Suprapubic skin (tissue), 4 donors: ENCODE measurements at regions not wholly inside any gene's neighbourhood (a gene's known extent, or its start where the extent isn't known, plus 50 kb on each side); places are given as distances from the start of the nearest gene placed in this dataset.
"Not testable (repeated sequence)": the region's sequence is repeated elsewhere in the genome, so short reads cannot be mapped to it uniquely, and the experiment has no call there.

Experiments used
- CTCF ChIP-seq, 2 donors: fragments of 200-600 bp in 1 of 2; fragments of 450-650 bp in 1 of 2; sonication (generic) in 1 of 2; IDR thresholded peaks; one replicate each; pipeline ENCODE4 v1.5.1; 2016 to 2019; ENCODE audit warnings: antibody characterized with exemption in 2 of 2, mild to moderate bottlenecking in 1 of 2, moderate library complexity in 1 of 2
- POLR2A ChIP-seq, 2 donors: fragments of 450-650 bp; IDR thresholded peaks; one replicate each; pipeline ENCODE4 v1.6.1; 2017; ENCODE audit warnings: antibody characterized with exemption in 2 of 2, mild to moderate bottlenecking in 2 of 2, moderate library complexity in 2 of 2
- POLR2AphosphoS5 ChIP-seq, 3 donors: sonication (generic); formaldehyde crosslinking; IDR thresholded peaks; one replicate each; pipeline ENCODE4 v1.6.1; 2017; ENCODE audit warnings: antibody characterized with exemption in 3 of 3

- TF ChIP-seq POLR2A, POLR2AphosphoS5 (IDR thresholded peaks at IDR 0.05): not testable (repeated sequence)
- TF ChIP-seq CTCF (IDR thresholded peaks at IDR 0.05), result peak in 1 of 2 donors; percentile 38
These were observed 112.2 kb upstream of the CCZ1B start for GRCh38 chr7:6938284-6938683.
